ENCODE measurements at regions not wholly inside any gene's neighbourhood (a gene's known extent, or its start where the extent isn't known, plus 50 kb on each side); places are given as distances from the start of the nearest gene placed in this dataset.

GRCh38 chr11:43576320-43576802, 104.2 kb upstream of the HSD17B12 start:
- DNase-seq, result no peak

GRCh38 chr11:43576803-43577521, 103.6 kb upstream of the HSD17B12 start:
- no peak for DNase-seq

GRCh38 chr11:43577566-43578264, 102.8 kb upstream of the HSD17B12 start:
- DNase-seq, result no peak

- no peak for DNase-seq
Observed at GRCh38 chr11:43578346-43579170, 102.0 kb upstream of the HSD17B12 start.

- no peak for DNase-seq
Observed at GRCh38 chr11:43579171-43579918, 101.2 kb upstream of the HSD17B12 start.

- no peak for DNase-seq
Observed at GRCh38 chr11:43579919-43580276, 100.6 kb upstream of the HSD17B12 start.

- no peak for DNase-seq
Observed at GRCh38 chr11:43580735-43581369, 99.7 kb upstream of the HSD17B12 start.

GRCh38 chr11:43581370-43582023, 99.0 kb upstream of the HSD17B12 start:
- no peak for DNase-seq

GRCh38 chr11:43582024-43582862, 98.3 kb upstream of the HSD17B12 start:
- no peak for DNase-seq

- no peak for DNase-seq
Observed at GRCh38 chr11:43582863-43583462, 97.6 kb upstream of the HSD17B12 start.

GRCh38 chr11:43583548-43583947, 97.0 kb upstream of the HSD17B12 start:
- DNase-seq, result no peak

GRCh38 chr11:43585877-43586608, 94.5 kb upstream of the HSD17B12 start:
- DNase-seq, result no peak

- DNase-seq, result no peak
Observed at GRCh38 chr11:43589601-43590250, 90.8 kb upstream of the HSD17B12 start.

GRCh38 chr11:43601511-43601910, 79.0 kb upstream of the HSD17B12 start:
- DNase-seq, result no peak

- DNase-seq, result no peak
Observed at GRCh38 chr11:43602670-43603069, 77.9 kb upstream of the HSD17B12 start.

GRCh38 chr11:43614214-43614613, 66.3 kb upstream of the HSD17B12 start:
- DNase-seq, result no peak

GRCh38 chr11:43619863-43620505, 60.6 kb upstream of the HSD17B12 start:
- no peak for DNase-seq

- DNase-seq, result no peak
Observed at GRCh38 chr11:43626798-43627197, 53.7 kb upstream of the HSD17B12 start.
